ENCODE measurements at regions not wholly inside any gene's neighbourhood (a gene's known extent, or its start where the extent isn't known, plus 50 kb on each side); places are given as distances from the start of the nearest gene placed in this dataset.

GRCh38 chr2:172172513-172173173 is 69.9 kb upstream of the DLX2 start:
- Histone ChIP-seq H3K36me3 (ENCODE audit: control insufficient read depth in 3 of 3, insufficient read depth in 2 of 3, low read depth in 1 of 3, low read length in 3 of 3) (no peaks in the 10 kb centered on the region), H3K27ac (ENCODE audit: low read depth in 1 of 3, low read length in 2 of 3) (peak overlapping the region in 1 of 3 donors; percentile 71), H3K4me3 (ENCODE audit: low read depth in 1 of 3, low read length in 3 of 3) (peak overlapping the region; percentile 35 to 65 (median 55)), H3K9me3 (ENCODE audit: control insufficient read depth in 2 of 2, insufficient read depth in 1 of 2, low read depth in 1 of 2, low read length in 1 of 2) (no peaks in the 10 kb centered on the region), H3K27me3 (ENCODE audit: control insufficient read depth in 3 of 3, insufficient read depth in 3 of 3, low read length in 3 of 3) (peaks cover 0 to 3% (median 2%) of the 10 kb centered on the region in 3 donors), H3K4me1 (ENCODE audit: control insufficient read depth in 3 of 3, insufficient read depth in 2 of 3, low read depth in 1 of 3, low read length in 2 of 3) (peaks cover 0 to 14% (median 2%) of the 10 kb centered on the region in 3 donors)
- FAIRE-seq (no peak), DNase-seq (peak; percentile 86 to 91)
- WGBS, 3 donors = 1 to 2% (median 1%) methylated on average over 35 to 58 of the region's 58 CpGs

DNA sequence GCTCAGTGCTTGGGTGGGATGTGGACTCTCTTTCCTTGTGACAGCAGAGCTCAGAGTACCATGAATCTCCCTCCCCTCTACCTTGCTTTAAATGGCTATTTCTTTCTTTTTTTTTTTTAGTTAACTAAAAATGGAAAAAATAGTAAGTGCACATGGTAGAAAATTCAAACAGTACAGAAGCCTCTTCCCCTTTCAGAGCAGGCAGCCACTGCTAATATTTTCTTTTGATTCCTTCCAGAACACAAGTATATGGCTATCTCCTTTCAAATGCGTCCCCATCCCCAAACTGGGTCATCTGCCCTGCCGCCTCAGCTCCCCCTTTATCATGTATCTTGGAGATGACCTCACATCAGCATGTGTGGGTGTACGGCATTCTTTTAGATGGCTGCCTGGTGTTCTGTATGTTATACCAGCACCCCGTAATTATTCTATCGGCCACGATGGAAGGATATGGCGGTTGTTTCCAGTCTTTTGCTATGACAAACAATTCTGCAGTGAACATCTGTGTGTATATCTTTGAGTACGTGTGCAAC is 70.5 kb upstream of the DLX2 start:
- WGBS, 3 donors = 88 to 94% (median 91%) methylated on average over 8 of the region's 8 CpGs
- H3K4me1 ChIP-seq (ENCODE audit: control insufficient read depth in 3 of 3, insufficient read depth in 2 of 3, low read depth in 1 of 3, low read length in 2 of 3) = peaks cover 0 to 14% (median 2%) of the 10 kb centered on the region in 3 donors
- no peak overlapping the region for H3K27ac ChIP-seq (ENCODE audit: low read depth in 1 of 3, low read length in 2 of 3)
- peak overlapping the region in 1 of 3 donors; percentile 65 for H3K4me3 ChIP-seq (ENCODE audit: low read depth in 1 of 3, low read length in 3 of 3)
- no peaks in the 10 kb centered on the region for H3K36me3 ChIP-seq (ENCODE audit: control insufficient read depth in 3 of 3, insufficient read depth in 2 of 3, low read depth in 1 of 3, low read length in 3 of 3)
- no peaks in the 10 kb centered on the region for H3K9me3 ChIP-seq (ENCODE audit: control insufficient read depth in 2 of 2, insufficient read depth in 1 of 2, low read depth in 1 of 2, low read length in 1 of 2)
- peaks cover 0 to 3% (median 2%) of the 10 kb centered on the region in 3 donors for H3K27me3 ChIP-seq (ENCODE audit: control insufficient read depth in 3 of 3, insufficient read depth in 3 of 3, low read length in 3 of 3)
- no peak for DNase-seq
- FAIRE-seq = no peak

DNA sequence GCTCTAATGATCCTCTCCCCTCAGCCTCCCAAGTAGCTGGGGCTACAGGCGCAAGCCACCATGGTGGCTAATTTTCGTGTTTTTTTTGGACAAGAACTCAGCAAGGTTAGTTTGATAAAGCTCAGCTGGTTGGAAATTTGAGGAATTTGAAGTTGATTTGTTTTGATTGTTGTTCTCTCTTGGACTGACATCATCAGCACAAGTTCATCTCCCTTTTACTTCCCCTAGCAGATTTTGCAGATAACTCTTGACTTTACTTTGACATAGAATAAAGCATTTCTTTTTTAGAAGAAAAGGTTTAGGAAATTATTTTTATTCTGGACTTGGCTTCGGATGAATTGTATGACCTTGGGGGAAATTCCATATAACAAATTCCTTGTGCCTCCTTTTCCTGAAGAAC is 74.9 kb upstream of the DLX2 start:
- whole genome bisulfite sequencing, 3 donors = 84 to 92% (median 92%) methylated on average over 3 of the region's 3 CpGs
- Histone ChIP-seq H3K4me1 (ENCODE audit: control insufficient read depth in 3 of 3, insufficient read depth in 2 of 3, low read depth in 1 of 3, low read length in 2 of 3) (peaks cover 0 to 5% (median 3%) of the 10 kb centered on the region in 3 donors), H3K4me3 (ENCODE audit: low read depth in 1 of 3, low read length in 3 of 3) (no peak overlapping the region), H3K27ac (ENCODE audit: low read depth in 1 of 3, low read length in 2 of 3) (no peak overlapping the region), H3K27me3 (ENCODE audit: control insufficient read depth in 3 of 3, insufficient read depth in 3 of 3, low read length in 3 of 3) (peaks cover 0 to 2% (median 0%) of the 10 kb centered on the region in 3 donors), H3K9me3 (ENCODE audit: control insufficient read depth in 2 of 2, insufficient read depth in 1 of 2, low read depth in 1 of 2, low read length in 1 of 2) (no peaks in the 10 kb centered on the region), H3K36me3 (ENCODE audit: control insufficient read depth in 3 of 3, insufficient read depth in 2 of 3, low read depth in 1 of 3, low read length in 3 of 3) (no peaks in the 10 kb centered on the region)
- DNase-seq (no peak), FAIRE-seq (no peak)

DNA sequence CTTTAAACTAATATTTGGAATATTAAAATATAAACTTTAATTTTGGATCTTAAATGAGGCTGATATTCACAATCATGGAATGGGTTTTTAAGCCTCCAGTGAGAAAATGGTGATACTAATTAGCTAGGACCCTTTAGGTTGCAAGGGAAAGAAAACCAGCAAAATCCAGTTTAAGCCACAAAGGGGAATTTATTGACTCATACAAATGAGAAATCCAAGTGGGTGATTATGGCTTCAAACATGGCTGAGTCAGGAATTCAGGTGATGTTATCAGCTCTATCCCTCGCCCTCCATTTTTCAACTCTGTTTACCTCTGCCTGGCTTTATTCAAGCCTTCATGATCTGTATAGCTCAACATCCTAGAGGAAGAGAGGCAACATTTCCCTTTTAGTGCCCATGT is 75.3 kb upstream of the DLX2 start:
- no peaks in the 10 kb centered on the region for H3K27me3 ChIP-seq (ENCODE audit: control insufficient read depth in 3 of 3, insufficient read depth in 3 of 3, low read length in 3 of 3)
- H3K9me3 ChIP-seq (ENCODE audit: control insufficient read depth in 2 of 2, insufficient read depth in 1 of 2, low read depth in 1 of 2, low read length in 1 of 2) = no peaks in the 10 kb centered on the region
- WGBS, 3 donors = 88 to 98% (median 93%) methylated on average over 1 of the region's 1 CpG
- H3K4me3 ChIP-seq (ENCODE audit: low read depth in 1 of 3, low read length in 3 of 3) = no peak overlapping the region
- H3K27ac ChIP-seq (ENCODE audit: low read depth in 1 of 3, low read length in 2 of 3) = no peak overlapping the region
- H3K4me1 ChIP-seq (ENCODE audit: control insufficient read depth in 3 of 3, insufficient read depth in 2 of 3, low read depth in 1 of 3, low read length in 2 of 3) = peaks cover 0 to 5% (median 3%) of the 10 kb centered on the region in 3 donors
- no peak for DNase-seq
- FAIRE-seq = no peak
- no peaks in the 10 kb centered on the region for H3K36me3 ChIP-seq (ENCODE audit: control insufficient read depth in 3 of 3, insufficient read depth in 2 of 3, low read depth in 1 of 3, low read length in 3 of 3)

DNA sequence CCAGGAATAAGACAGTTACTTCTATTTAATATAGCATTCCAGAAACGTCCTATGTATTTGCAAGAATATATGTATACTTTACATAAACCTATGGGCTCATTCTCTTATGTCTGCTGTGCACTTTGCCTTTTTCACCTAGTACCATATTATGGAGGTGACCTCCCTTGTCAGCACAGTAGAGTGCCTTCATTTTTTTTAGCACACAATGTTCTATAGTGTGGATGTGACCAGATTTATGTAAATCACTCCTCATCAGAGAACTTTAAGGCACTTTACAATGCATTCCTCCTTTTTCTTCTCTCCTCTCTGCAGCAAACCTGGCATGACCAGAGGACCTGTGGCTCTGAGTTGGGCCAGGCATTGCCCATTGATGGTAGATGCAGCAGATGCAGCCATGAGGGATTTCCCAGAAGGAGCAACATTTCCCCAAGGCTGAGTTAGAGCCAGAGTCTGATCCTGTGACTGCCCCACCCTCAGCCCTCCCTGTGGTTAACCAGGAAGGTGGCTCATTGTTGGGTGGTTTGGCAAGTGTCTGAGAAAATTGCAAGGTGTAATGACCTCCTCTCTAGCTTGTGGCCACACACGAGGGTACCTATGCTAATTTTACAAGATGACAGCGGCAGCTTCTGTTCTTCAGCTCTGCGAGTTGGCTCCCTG is 76.5 kb upstream of the DLX2 start:
- DNase-seq = peak in 1 of 2 donors; percentile 46
- WGBS, 3 donors = 56 to 62% (median 62%) methylated on average over 4 of the region's 4 CpGs

DNA sequence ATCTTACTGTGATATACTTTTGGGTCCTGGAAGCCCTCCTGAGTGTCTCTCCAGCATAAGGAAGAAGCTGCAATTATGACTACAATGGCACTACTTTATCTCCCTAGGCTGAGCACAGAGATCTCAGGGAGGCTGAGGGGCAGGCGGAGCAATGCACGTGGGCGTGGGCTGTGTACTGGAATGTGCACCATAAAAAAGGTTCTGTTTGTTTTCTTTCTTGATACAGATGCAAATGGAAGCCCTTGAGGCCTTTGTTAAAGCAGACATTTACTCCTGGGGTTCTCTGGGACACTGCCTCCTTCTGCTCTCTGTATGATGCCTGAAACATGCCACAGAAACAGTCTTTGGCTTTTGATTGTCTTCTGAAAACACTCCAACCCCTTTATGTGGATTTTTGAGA is 79.1 kb upstream of the DLX2 start:
- 28 to 56% (median 30%) methylated on average over 3 of the region's 3 CpGs for WGBS, 3 donors
- Histone ChIP-seq H3K36me3 (ENCODE audit: control insufficient read depth in 3 of 3, insufficient read depth in 2 of 3, low read depth in 1 of 3, low read length in 3 of 3) (no peaks in the 10 kb centered on the region), H3K4me3 (ENCODE audit: low read depth in 1 of 3, low read length in 3 of 3) (no peak overlapping the region), H3K4me1 (ENCODE audit: control insufficient read depth in 3 of 3, insufficient read depth in 2 of 3, low read depth in 1 of 3, low read length in 2 of 3) (peaks cover 0 to 5% (median 3%) of the 10 kb centered on the region in 3 donors), H3K9me3 (ENCODE audit: control insufficient read depth in 2 of 2, insufficient read depth in 1 of 2, low read depth in 1 of 2, low read length in 1 of 2) (no peaks in the 10 kb centered on the region), H3K27ac (ENCODE audit: low read depth in 1 of 3, low read length in 2 of 3) (no peak overlapping the region), H3K27me3 (ENCODE audit: control insufficient read depth in 3 of 3, insufficient read depth in 3 of 3, low read length in 3 of 3) (no peaks in the 10 kb centered on the region)
- FAIRE-seq (no peak), DNase-seq (peak; percentile 60 to 75)

More for the DNA sequence above, 76.5 kb upstream of the DLX2 start:
- FAIRE-seq = no peak
- Histone ChIP-seq H3K4me1 (ENCODE audit: control insufficient read depth in 3 of 3, insufficient read depth in 2 of 3, low read depth in 1 of 3, low read length in 2 of 3) (peaks cover 0 to 5% (median 3%) of the 10 kb centered on the region in 3 donors), H3K27me3 (ENCODE audit: control insufficient read depth in 3 of 3, insufficient read depth in 3 of 3, low read length in 3 of 3) (no peaks in the 10 kb centered on the region), H3K4me3 (ENCODE audit: low read depth in 1 of 3, low read length in 3 of 3) (no peak overlapping the region), H3K36me3 (ENCODE audit: control insufficient read depth in 3 of 3, insufficient read depth in 2 of 3, low read depth in 1 of 3, low read length in 3 of 3) (no peaks in the 10 kb centered on the region), H3K9me3 (ENCODE audit: control insufficient read depth in 2 of 2, insufficient read depth in 1 of 2, low read depth in 1 of 2, low read length in 1 of 2) (no peaks in the 10 kb centered on the region), H3K27ac (ENCODE audit: low read depth in 1 of 3, low read length in 2 of 3) (no peak overlapping the region)

GRCh38 chr2:172182624-172183023 is 79.9 kb upstream of the DLX2 start:
- no peaks in the 10 kb centered on the region for H3K9me3 ChIP-seq (ENCODE audit: control insufficient read depth in 2 of 2, insufficient read depth in 1 of 2, low read depth in 1 of 2, low read length in 1 of 2)
- H3K27ac ChIP-seq (ENCODE audit: low read depth in 1 of 3, low read length in 2 of 3) = no peak overlapping the region
- H3K27me3 ChIP-seq (ENCODE audit: control insufficient read depth in 3 of 3, insufficient read depth in 3 of 3, low read length in 3 of 3) = no peaks in the 10 kb centered on the region
- 83 to 91% (median 88%) methylated on average over 4 of the region's 4 CpGs for WGBS, 3 donors
- H3K4me1 ChIP-seq (ENCODE audit: control insufficient read depth in 3 of 3, insufficient read depth in 2 of 3, low read depth in 1 of 3, low read length in 2 of 3) = peaks cover 0 to 5% (median 3%) of the 10 kb centered on the region in 3 donors
- DNase-seq (no peak), FAIRE-seq (no peak)
- H3K36me3 ChIP-seq (ENCODE audit: control insufficient read depth in 3 of 3, insufficient read depth in 2 of 3, low read depth in 1 of 3, low read length in 3 of 3) = no peaks in the 10 kb centered on the region
- no peak overlapping the region for H3K4me3 ChIP-seq (ENCODE audit: low read depth in 1 of 3, low read length in 3 of 3)

DNA sequence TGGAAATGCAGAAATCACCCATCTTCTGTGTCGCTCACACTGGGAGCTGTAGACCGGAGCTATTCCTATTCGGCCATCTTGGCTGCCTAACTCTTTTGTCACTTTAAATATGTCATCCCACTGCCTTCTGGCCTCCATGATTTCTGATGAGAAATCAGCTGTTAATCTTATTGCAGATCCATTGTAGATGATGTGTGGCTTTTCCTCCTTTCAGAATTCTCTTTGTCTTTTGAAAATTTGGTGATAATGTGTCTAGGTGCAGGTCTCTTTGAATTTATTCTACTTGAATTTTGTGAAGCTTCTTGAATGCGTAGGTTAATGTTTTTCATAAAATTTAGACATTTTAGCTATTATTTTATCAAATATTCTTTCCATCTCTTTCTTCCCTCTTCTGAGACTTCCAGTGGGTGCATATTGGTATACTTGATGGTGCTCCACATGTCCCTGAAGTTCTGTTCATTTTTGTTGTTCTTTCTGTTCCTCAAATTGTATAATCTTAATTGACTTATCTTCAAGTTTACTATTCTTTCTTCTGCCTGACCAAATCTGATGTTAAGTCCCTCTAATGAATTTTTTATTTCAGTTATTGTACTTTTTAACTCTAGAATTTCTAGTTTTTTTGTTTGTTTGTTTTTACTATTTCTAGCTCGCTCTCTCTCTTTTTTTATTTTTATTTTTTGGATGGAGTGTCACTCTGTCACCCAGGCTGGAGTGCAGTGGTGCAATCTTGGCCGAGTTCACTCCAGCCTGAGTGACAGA is 90.8 kb upstream of the DLX2 start:
- FAIRE-seq (no peak), DNase-seq (no peak)
- no peaks in the 10 kb centered on the region for H3K36me3 ChIP-seq (ENCODE audit: control insufficient read depth in 3 of 3, insufficient read depth in 2 of 3, low read depth in 1 of 3, low read length in 3 of 3)
- peaks cover 0 to 16% of the 10 kb centered on the region in 2 donors for H3K9me3 ChIP-seq (ENCODE audit: control insufficient read depth in 2 of 2, insufficient read depth in 1 of 2, low read depth in 1 of 2, low read length in 1 of 2)
- H3K4me3 ChIP-seq (ENCODE audit: low read depth in 1 of 3, low read length in 3 of 3) = no peak overlapping the region
- H3K27ac ChIP-seq (ENCODE audit: low read depth in 1 of 3, low read length in 2 of 3) = no peak overlapping the region
- WGBS, 3 donors = 90 to 91% (median 90%) methylated on average over 6 of the region's 6 CpGs
- H3K27me3 ChIP-seq (ENCODE audit: control insufficient read depth in 3 of 3, insufficient read depth in 3 of 3, low read length in 3 of 3) = peaks cover 0 to 4% (median 0%) of the 10 kb centered on the region in 3 donors
- H3K4me1 ChIP-seq (ENCODE audit: control insufficient read depth in 3 of 3, insufficient read depth in 2 of 3, low read depth in 1 of 3, low read length in 2 of 3) = peaks cover 0 to 4% (median 0%) of the 10 kb centered on the region in 3 donors

Data from small intestine (tissue), 7 donors.